H1 (cell line): ENCODE measurements at regions not wholly inside any gene's neighbourhood (a gene's known extent, or its start where the extent isn't known, plus 50 kb on each side); places are given as distances from the start of the nearest gene placed in this dataset.

Source experiments
- CTCF ChIA-PET: fragments of 300-600 bp; sonication (Branson Sonifier 250); formaldehyde crosslinking; loops from one replicate; lab custom pipeline; 2021; ENCODE audit not compliant: partially characterized antibody; lab: Charles Lee
- POLR2A ChIA-PET: fragments of 300-600 bp; sonication (Branson Sonifier 250); formaldehyde crosslinking; loops from one replicate; lab custom pipeline; 2021; ENCODE audit warnings: inconsistent platforms; ENCODE audit not compliant: partially characterized antibody; lab: Charles Lee
- DNase-seq, 2 experiments: peaks; one replicate each; pipeline versions ENCODE4 v3.0.0 to v3.0.0-alpha.2; 2010 to 2022; ENCODE audit warnings: low spot score in 2 of 2, low read depth in 1 of 2, mixed read lengths in 1 of 2
- FAIRE-seq: peaks from 2 replicates; lab custom pipeline; 2011; peaks lifted over from hg19 to GRCh38; lab: Jason Lieb, UNC
- H2AFZ ChIP-seq: 2 replicates; pipeline ENCODE4 v1.8.1; 2012; ENCODE audit warnings: low read length, inconsistent platforms
- H2AK5ac ChIP-seq: 2 replicates; pipeline ENCODE4 v1.6.1; 2013; ENCODE audit warnings: low read depth, low read length
- H2BK120ac ChIP-seq: replicated peaks from 2 replicates; pipeline ENCODE3; 2013; ENCODE audit warnings: low read depth, low read length, inconsistent platforms
- H2BK12ac ChIP-seq: 2 replicates; pipeline ENCODE4 v1.6.1; 2013; ENCODE audit warnings: low read depth, low read length
- H2BK15ac ChIP-seq: 2 replicates; pipeline ENCODE4 v1.6.1; 2013; ENCODE audit warnings: low read length
- H2BK20ac ChIP-seq: 2 replicates; pipeline ENCODE4 v1.6.1; 2013; ENCODE audit warnings: low read length
- H2BK5ac ChIP-seq: 2 replicates; pipeline ENCODE4 v1.6.1; 2013; ENCODE audit warnings: low read depth, low read length
- H3K14ac ChIP-seq: 2 replicates; pipeline ENCODE4 v1.6.1; 2013; ENCODE audit warnings: inconsistent platforms; ENCODE audit not compliant: insufficient read length
- H3K18ac ChIP-seq: 2 replicates; pipeline ENCODE4 v1.6.1; 2013; ENCODE audit warnings: low read length; ENCODE audit errors: extremely low read depth
- H3K23ac ChIP-seq: 2 replicates; pipeline ENCODE4 v1.6.1; 2013; ENCODE audit warnings: inconsistent platforms; ENCODE audit not compliant: insufficient read length
- H3K23me2 ChIP-seq: 2 replicates; pipeline ENCODE4 v1.6.1; 2013; ENCODE audit warnings: low read depth, low read length
- H3K27ac ChIP-seq: 2 replicates; pipeline ENCODE4 v1.6.1; 2011; ENCODE audit warnings: low read depth, low read length, inconsistent platforms
- H3K27me3 ChIP-seq, 4 experiments: replicated peaks in 1 of 4; 1 replicate in 1 of 4; 2 replicates in 3 of 4; pipeline versions ENCODE4 v1.6.1 to v1.8.1; 2011 to 2013; ENCODE audit warnings: low read length in 3 of 4, mild to moderate bottlenecking in 3 of 4, inconsistent platforms in 2 of 4, mixed read lengths in 2 of 4, moderate library complexity in 1 of 4; ENCODE audit not compliant: control insufficient read depth in 3 of 4, insufficient read depth in 3 of 4; ENCODE audit errors: extremely low read depth in 1 of 4
- H3K36me3 ChIP-seq, 4 experiments: 2 replicates each; pipeline versions ENCODE4 v1.6.1 to v1.8.1; 2011 to 2013; ENCODE audit warnings: mild to moderate bottlenecking in 4 of 4, low read length in 3 of 4, moderate library complexity in 2 of 4, control low read depth in 1 of 4, inconsistent platforms in 1 of 4; ENCODE audit not compliant: insufficient read depth in 4 of 4, control insufficient read depth in 2 of 4
- H3K4ac ChIP-seq: replicated peaks from 2 replicates; pipeline ENCODE3; 2013; ENCODE audit warnings: low read length, low read depth, mixed read lengths, inconsistent platforms; ENCODE audit not compliant: insufficient read length
- H3K4me1 ChIP-seq, 4 experiments: replicated peaks in 1 of 4; 1 replicate in 1 of 4; 2 replicates in 3 of 4; pipeline versions ENCODE4 v1.6.1 to v1.8.1; 2011 to 2013; ENCODE audit warnings: low read length in 3 of 4, inconsistent platforms in 2 of 4, mixed read lengths in 1 of 4; ENCODE audit not compliant: insufficient read depth in 4 of 4, control insufficient read depth in 3 of 4
- H3K4me2 ChIP-seq, 2 experiments: 2 replicates each; pipeline versions ENCODE4 v1.6.1 to v1.8.1; 2011 to 2013; ENCODE audit warnings: low read depth in 2 of 2, low read length in 2 of 2, control low read depth in 1 of 2, inconsistent platforms in 1 of 2, mild to moderate bottlenecking in 1 of 2; ENCODE audit not compliant: insufficient read depth in 1 of 2
- H3K4me3 ChIP-seq, 4 experiments: fragments of 200-600, 300-600 bp in 1 of 4; sonication (generic), shearing (Covaris generic), sonication (Bioruptor Twin) in 1 of 4; 2 replicates each; pipeline versions ENCODE4 v1.5.1 to v1.8.1; 2011 to 2016; ENCODE audit warnings: low read length in 4 of 4, low read depth in 3 of 4, control low read depth in 2 of 4, inconsistent platforms in 2 of 4, mild to moderate bottlenecking in 2 of 4, mixed read lengths in 1 of 4, moderate library complexity in 1 of 4; ENCODE audit not compliant: insufficient read depth in 2 of 4; ENCODE audit errors: extremely low read depth in 1 of 4
- H3K56ac ChIP-seq: replicated peaks from 2 replicates; pipeline ENCODE3; 2013; ENCODE audit warnings: low read depth, mild to moderate bottlenecking, mixed read lengths, low read length, inconsistent platforms; ENCODE audit not compliant: insufficient read length
- H3K79me1 ChIP-seq: 2 replicates; pipeline ENCODE4 v1.6.1; 2013; ENCODE audit warnings: low read depth, low read length, control low read depth
- H3K79me2 ChIP-seq, 2 experiments: 2 replicates each; pipeline versions ENCODE4 v1.6.1 to v1.8.1; 2012 to 2013; ENCODE audit warnings: low read length in 2 of 2, mild to moderate bottlenecking in 2 of 2, inconsistent platforms in 1 of 2; ENCODE audit not compliant: insufficient read depth in 2 of 2, control insufficient read depth in 1 of 2
- H3K9ac ChIP-seq, 4 experiments: replicated peaks in 1 of 4; 1 replicate in 1 of 4; 2 replicates in 3 of 4; pipeline versions ENCODE4 v1.6.1 to v1.8.1; 2011 to 2013; ENCODE audit warnings: low read depth in 3 of 4, low read length in 3 of 4, control low read depth in 2 of 4, mild to moderate bottlenecking in 2 of 4, moderate library complexity in 2 of 4, inconsistent platforms in 1 of 4; ENCODE audit errors: extremely low read depth in 1 of 4
- H3K9me3 ChIP-seq, 2 experiments: 2 replicates each; pipeline versions ENCODE4 v1.6.1 to v1.8.1; 2012 to 2013; ENCODE audit warnings: mild to moderate bottlenecking in 2 of 2, moderate library complexity in 2 of 2, control low read depth in 1 of 2, inconsistent platforms in 1 of 2, low read depth in 1 of 2, low read length in 1 of 2, mixed read lengths in 1 of 2; ENCODE audit not compliant: insufficient read depth in 2 of 2
- H4K20me1 ChIP-seq, 2 experiments: replicated peaks in 1 of 2; 2 replicates each; pipeline versions ENCODE3 to v1.8.1; 2011 to 2013; ENCODE audit warnings: inconsistent platforms in 2 of 2, low read length in 2 of 2, mild to moderate bottlenecking in 1 of 2; ENCODE audit not compliant: insufficient read depth in 2 of 2, control insufficient read depth in 1 of 2
- H4K5ac ChIP-seq: 2 replicates; pipeline ENCODE4 v1.6.1; 2013; ENCODE audit warnings: low read length, low read depth, mixed read lengths, inconsistent platforms; ENCODE audit not compliant: insufficient read length
- H4K8ac ChIP-seq: 2 replicates; pipeline ENCODE4 v1.8.0; 2013; ENCODE audit warnings: mild to moderate bottlenecking, moderate library complexity, low read length, inconsistent platforms; ENCODE audit not compliant: insufficient read depth; ENCODE audit errors: extremely low read depth
- H4K91ac ChIP-seq: replicated peaks from 2 replicates; pipeline ENCODE3; 2013; ENCODE audit warnings: low read length, mixed read lengths, inconsistent platforms; ENCODE audit not compliant: insufficient read length
- CHD1 ChIP-seq: IDR thresholded peaks from 2 replicates; pipeline ENCODE4 v1.6.1; 2012; ENCODE audit warnings: low read depth, low read length, improper control_type of control experiment
- CTBP2 ChIP-seq: IDR thresholded peaks from 2 replicates; pipeline ENCODE4 v1.7.0; 2011; ENCODE audit warnings: borderline replicate concordance, mild to moderate bottlenecking, moderate library complexity, mixed read lengths, low read length; ENCODE audit not compliant: insufficient read depth, insufficient read length
- POLR2AphosphoS5 ChIP-seq: IDR thresholded peaks from 2 replicates; pipeline ENCODE4 v1.6.1; 2011; ENCODE audit warnings: low read depth, low read length
- SIN3A ChIP-seq, 2 experiments: IDR thresholded peaks in 1 of 2; conservative IDR thresholded peaks in 1 of 2; 2 replicates each; pipeline ENCODE4 v1.6.1; 2011 to 2012; ENCODE audit warnings: low read length in 2 of 2, improper control_type of control experiment in 1 of 2, low read depth in 1 of 2, mild to moderate bottlenecking in 1 of 2
- WGBS, 2 experiments: shearing (Covaris generic) in 1 of 2; methylation state at CpG; one replicate each; pipeline versions ENCODE4 v1.1.6 to v1.1.7; 2013 to 2015; ENCODE audit warnings: low lambda C conversion rate in 2 of 2, mixed read lengths in 2 of 2, inconsistent platforms in 1 of 2, low coverage in 1 of 2, missing lambda C conversion rate in 1 of 2; ENCODE audit not compliant: insufficient replicate concordance in 2 of 2, insufficient coverage in 1 of 2, insufficient read length in 1 of 2; ENCODE audit errors: extremely low coverage in 1 of 2, missing lambda C conversion rate in 1 of 2; 5-methylcytosine and 5-hydroxymethylcytosine counted together

- H3K4me2 ChIP-seq = no peak overlapping the region
- no peaks in the 10 kb centered on the region for H3K79me2 ChIP-seq
- no peaks in the 10 kb centered on the region for H3K27me3 ChIP-seq
- no peaks in the 10 kb centered on the region for H3K36me3 ChIP-seq
- no peak overlapping the region for H2BK12ac ChIP-seq
- no peak overlapping the region for H3K18ac ChIP-seq
- H3K27ac ChIP-seq = no peak overlapping the region
- H3K23ac ChIP-seq = no peak overlapping the region
- H2AK5ac ChIP-seq = no peak overlapping the region
- POLR2A ChIA-PET = interaction anchor here (1.1 kb wide), 1 partner anchor 11 kb away, joined by 3 read pairs; no protein-coding TSS in a partner anchor
- H4K8ac ChIP-seq = no peak overlapping the region
- H2BK120ac ChIP-seq = no peak overlapping the region
- no peaks in the 10 kb centered on the region for H3K79me1 ChIP-seq
- no peak overlapping the region for H3K14ac ChIP-seq
- DNase-seq (no peak), FAIRE-seq (no peak)
- peaks cover 0 to 2% (median 0%) of the 10 kb centered on the region in 4 experiments; a peak in 1 of 7 replicates for H3K4me1 ChIP-seq
- H3K4ac ChIP-seq = no peak overlapping the region
- H3K9me3 ChIP-seq = no peaks in the 10 kb centered on the region
- TF ChIP-seq CHD1 (no peak), SIN3A (conservative IDR thresholded peaks at IDR 0.05 in 1 of 2, IDR thresholded peaks at IDR 0.05 in 1 of 2; ENCODE audit: low read depth in 1 of 2, low read length in 2 of 2) (no peak), POLR2AphosphoS5 (no peak), CTBP2 (no peak)
- no peak overlapping the region for H2BK15ac ChIP-seq
- H4K20me1 ChIP-seq = no peaks in the 10 kb centered on the region
- no peak overlapping the region for H2BK5ac ChIP-seq
- no peak overlapping the region for H3K4me3 ChIP-seq
- H3K23me2 ChIP-seq = no peaks in the 10 kb centered on the region
- no peak overlapping the region for H4K91ac ChIP-seq
- H2AFZ ChIP-seq = no peak overlapping the region
- H4K5ac ChIP-seq = no peak overlapping the region
- H3K9ac ChIP-seq = no peak overlapping the region
- WGBS, 2 experiments = 100% methylated on average over 3 of the region's 3 CpGs; no CpG with 5 or more reads in 1 of the 2 experiments
- no peak overlapping the region for H2BK20ac ChIP-seq
- H3K56ac ChIP-seq = no peak overlapping the region
- CTCF ChIA-PET = interaction anchor here (0.5 to 2.5 kb wide), 5 partner anchors 8 to 363 kb away, joined by 3 to 7 read pairs (median 4); no protein-coding TSS in a partner anchor
These were observed 96.8 kb upstream of the NREP start for GRCh38 chr5:111853748-111854147.
